ENCODE measurements at regions not wholly inside any gene's neighbourhood (a gene's known extent, or its start where the extent isn't known, plus 50 kb on each side); places are given as distances from the start of the nearest gene placed in this dataset.

- no peak overlapping the region for H3K27ac ChIP-seq (ENCODE audit: control insufficient read depth, insufficient read depth, low read length)
- H3K4me2 ChIP-seq (ENCODE audit: control insufficient read depth, extremely low read depth, insufficient read depth, low read depth, low read length) = no peak overlapping the region
- H3K79me2 ChIP-seq (ENCODE audit: control insufficient read depth, insufficient read depth, low read length) = no peaks in the 10 kb centered on the region
- no peak overlapping the region for H3K9ac ChIP-seq (ENCODE audit: control insufficient read depth, extremely low read depth, insufficient read depth, low read length)
- FAIRE-seq (no peak), DNase-seq (ENCODE audit: low read depth, low spot score) (no peak)
- no peak overlapping the region for H3K4me3 ChIP-seq (ENCODE audit: control insufficient read depth in 2 of 3, extremely low read depth in 1 of 3, insufficient read depth in 2 of 3, low read depth in 1 of 3, low read length in 3 of 3)
- H3K9me3 ChIP-seq (ENCODE audit: control insufficient read depth, low read depth, low read length) = no peaks in the 10 kb centered on the region
- H2AFZ ChIP-seq (ENCODE audit: control insufficient read depth, low read length) = no peak overlapping the region
- dilution Hi-C loops (cut with MboI; ENCODE audit: extremely low pct_ligation_motif_present, low sequenced_read_pairs) = no loop called here
- peaks cover 5% of the 10 kb centered on the region for H3K4me1 ChIP-seq (ENCODE audit: control insufficient read depth, extremely low read depth, insufficient read depth, low read length)
- no peaks in the 10 kb centered on the region for H3K36me3 ChIP-seq (ENCODE audit: control insufficient read depth in 2 of 2, extremely low read depth in 1 of 2, insufficient read depth in 2 of 2, low read length in 2 of 2)
- TF ChIP-seq, protein P1, sequence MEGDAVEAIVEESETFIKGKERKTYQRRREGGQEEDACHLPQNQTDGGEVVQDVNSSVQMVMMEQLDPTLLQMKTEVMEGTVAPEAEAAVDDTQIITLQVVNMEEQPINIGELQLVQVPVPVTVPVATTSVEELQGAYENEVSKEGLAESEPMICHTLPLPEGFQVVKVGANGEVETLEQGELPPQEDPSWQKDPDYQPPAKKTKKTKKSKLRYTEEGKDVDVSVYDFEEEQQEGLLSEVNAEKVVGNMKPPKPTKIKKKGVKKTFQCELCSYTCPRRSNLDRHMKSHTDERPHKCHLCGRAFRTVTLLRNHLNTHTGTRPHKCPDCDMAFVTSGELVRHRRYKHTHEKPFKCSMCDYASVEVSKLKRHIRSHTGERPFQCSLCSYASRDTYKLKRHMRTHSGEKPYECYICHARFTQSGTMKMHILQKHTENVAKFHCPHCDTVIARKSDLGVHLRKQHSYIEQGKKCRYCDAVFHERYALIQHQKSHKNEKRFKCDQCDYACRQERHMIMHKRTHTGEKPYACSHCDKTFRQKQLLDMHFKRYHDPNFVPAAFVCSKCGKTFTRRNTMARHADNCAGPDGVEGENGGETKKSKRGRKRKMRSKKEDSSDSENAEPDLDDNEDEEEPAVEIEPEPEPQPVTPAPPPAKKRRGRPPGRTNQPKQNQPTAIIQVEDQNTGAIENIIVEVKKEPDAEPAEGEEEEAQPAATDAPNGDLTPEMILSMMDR (optimal IDR thresholded peaks at IDR 0.05 in 1 of 3, IDR thresholded peaks at IDR 0.05 in 1 of 3, conservative IDR thresholded peaks at IDR 0.05 in 1 of 3; ENCODE audit: extremely low read depth in 1 of 3, insufficient read depth in 2 of 3, low read length in 3 of 3) = no peak
- no peak for TF ChIP-seq EZH2 (IDR thresholded peaks at IDR 0.05; ENCODE audit: low read length)
- H3K27me3 ChIP-seq (ENCODE audit: control insufficient read depth, extremely low read depth, insufficient read depth, low read length) = no peaks in the 10 kb centered on the region
- no peaks in the 10 kb centered on the region for H4K20me1 ChIP-seq (ENCODE audit: control insufficient read depth, extremely low read depth, insufficient read depth, low read length)
- H3K9me1 ChIP-seq (ENCODE audit: control insufficient read depth, extremely low read depth, insufficient read depth, low read length) = no peaks in the 10 kb centered on the region
Measured at GRCh38 chr13:80048030-80048429, 292.9 kb downstream of the SPRY2 start.

GRCh38 chr13:80047406-80047805, 293.5 kb downstream of the SPRY2 start:
- dilution Hi-C loops (cut with MboI; ENCODE audit: extremely low pct_ligation_motif_present, low sequenced_read_pairs) = no loop called here
- no peak overlapping the region for H3K27ac ChIP-seq (ENCODE audit: control insufficient read depth, insufficient read depth, low read length)
- no peak overlapping the region for H3K4me2 ChIP-seq (ENCODE audit: control insufficient read depth, extremely low read depth, insufficient read depth, low read depth, low read length)
- no peaks in the 10 kb centered on the region for H3K36me3 ChIP-seq (ENCODE audit: control insufficient read depth in 2 of 2, extremely low read depth in 1 of 2, insufficient read depth in 2 of 2, low read length in 2 of 2)
- no peak overlapping the region for H3K9ac ChIP-seq (ENCODE audit: control insufficient read depth, extremely low read depth, insufficient read depth, low read length)
- H3K4me1 ChIP-seq (ENCODE audit: control insufficient read depth, extremely low read depth, insufficient read depth, low read length) = peaks cover 5% of the 10 kb centered on the region
- no peak for DNase-seq (ENCODE audit: low read depth, low spot score)
- no peak for TF ChIP-seq EZH2 (IDR thresholded peaks at IDR 0.05; ENCODE audit: low read length)
- TF ChIP-seq, protein P1 (optimal IDR thresholded peaks at IDR 0.05 in 1 of 3, IDR thresholded peaks at IDR 0.05 in 1 of 3, conservative IDR thresholded peaks at IDR 0.05 in 1 of 3; ENCODE audit: extremely low read depth in 1 of 3, insufficient read depth in 2 of 3, low read length in 3 of 3) = no peak
- no peak for FAIRE-seq
- H3K4me3 ChIP-seq (ENCODE audit: control insufficient read depth in 2 of 3, extremely low read depth in 1 of 3, insufficient read depth in 2 of 3, low read depth in 1 of 3, low read length in 3 of 3) = no peak overlapping the region
- H3K79me2 ChIP-seq (ENCODE audit: control insufficient read depth, insufficient read depth, low read length) = no peaks in the 10 kb centered on the region
- no peaks in the 10 kb centered on the region for H3K9me3 ChIP-seq (ENCODE audit: control insufficient read depth, low read depth, low read length)
- H3K27me3 ChIP-seq (ENCODE audit: control insufficient read depth, extremely low read depth, insufficient read depth, low read length) = no peaks in the 10 kb centered on the region
- no peaks in the 10 kb centered on the region for H4K20me1 ChIP-seq (ENCODE audit: control insufficient read depth, extremely low read depth, insufficient read depth, low read length)
- no peaks in the 10 kb centered on the region for H3K9me1 ChIP-seq (ENCODE audit: control insufficient read depth, extremely low read depth, insufficient read depth, low read length)
- no peak overlapping the region for H2AFZ ChIP-seq (ENCODE audit: control insufficient read depth, low read length)

Measured in keratinocyte (primary cell).